BE2C (cell line): ENCODE measurements at regions not wholly inside any gene's neighbourhood (a gene's known extent, or its start where the extent isn't known, plus 50 kb on each side); places are given as distances from the start of the nearest gene placed in this dataset.

Experiments
- DNase-seq: peaks from one replicate; pipeline ENCODE4 v3.0.0-alpha.2; 2020
- H3K27me3 ChIP-seq: fragments of 250-450 bp; sonication (Bioruptor Pico); 2 replicates; pipeline ENCODE4 v1.5.1; 2020; ENCODE audit warnings: mild to moderate bottlenecking
- H3K36me3 ChIP-seq: fragments of 250-450 bp; sonication (Bioruptor Pico); 2 replicates; pipeline ENCODE4 v1.5.1; 2020; ENCODE audit warnings: mild to moderate bottlenecking
- H3K4me1 ChIP-seq: fragments of 250-450 bp; sonication (Bioruptor Pico); 2 replicates; pipeline ENCODE4 v1.5.1; 2020
- H3K4me3 ChIP-seq: 2 replicates; pipeline ENCODE4 v1.5.1; 2011; ENCODE audit warnings: low read depth, low read length
- H3K9me3 ChIP-seq: fragments of 250-450 bp; sonication (Bioruptor Pico); 2 replicates; pipeline ENCODE4 v1.5.1; 2020
- CTCF ChIP-seq: IDR thresholded peaks from 2 replicates; pipeline ENCODE4 v1.5.1; 2012; ENCODE audit warnings: mild to moderate bottlenecking, low read depth, low read length

DNA sequence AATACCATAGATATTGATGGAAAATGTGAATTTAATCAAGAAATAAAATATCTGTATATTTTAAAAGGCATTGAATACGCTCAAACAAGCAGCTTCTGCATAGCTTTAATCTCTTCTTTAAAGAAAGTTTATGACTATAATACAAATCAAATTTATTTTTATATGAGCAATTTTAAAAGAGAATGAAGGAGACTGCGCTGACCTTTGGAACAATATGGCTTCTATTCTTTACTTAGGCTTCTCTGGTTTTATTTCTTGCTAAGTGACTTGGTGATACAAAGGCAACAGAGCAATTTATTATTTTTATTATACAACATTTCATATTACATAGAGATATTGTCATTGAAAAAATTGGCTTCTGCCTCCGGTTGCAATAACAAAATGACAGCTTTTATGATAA, 776.7 kb downstream of the TBC1D32 start:
- no peaks in the 10 kb centered on the region for H3K36me3 ChIP-seq
- no peak for DNase-seq
- TF ChIP-seq CTCF = no peak
- peaks cover 5% of the 10 kb centered on the region; the same call in 1 of the 2 replicates for H3K4me1 ChIP-seq
- no peaks in the 10 kb centered on the region for H3K27me3 ChIP-seq
- H3K9me3 ChIP-seq = no peaks in the 10 kb centered on the region
- H3K4me3 ChIP-seq = no peak overlapping the region

DNA sequence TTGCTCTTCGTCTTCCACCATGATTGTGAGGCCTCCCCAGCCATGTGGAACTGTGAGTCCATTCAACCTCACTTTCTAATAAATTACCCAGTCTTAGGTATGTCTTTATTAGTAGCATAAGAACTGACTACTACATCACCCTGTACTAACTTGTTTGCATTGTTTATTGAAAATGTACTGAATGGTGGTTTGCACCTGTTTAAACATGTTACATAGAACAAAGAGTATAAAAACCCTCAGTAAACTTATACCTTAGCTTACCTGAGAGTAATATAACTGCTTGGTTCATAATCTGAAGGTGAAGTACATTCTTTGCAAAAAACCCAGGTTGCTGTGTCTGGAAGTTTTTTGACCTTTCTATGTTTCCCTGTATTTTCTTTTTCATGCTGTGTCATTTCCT, 777.8 kb downstream of the TBC1D32 start:
- no peak for DNase-seq
- Histone ChIP-seq H3K9me3 (no peaks in the 10 kb centered on the region), H3K4me1 (peaks cover 5% of the 10 kb centered on the region; the same call in 1 of the 2 replicates), H3K27me3 (no peaks in the 10 kb centered on the region), H3K4me3 (no peak overlapping the region), H3K36me3 (no peaks in the 10 kb centered on the region)
- no peak for TF ChIP-seq CTCF

DNA sequence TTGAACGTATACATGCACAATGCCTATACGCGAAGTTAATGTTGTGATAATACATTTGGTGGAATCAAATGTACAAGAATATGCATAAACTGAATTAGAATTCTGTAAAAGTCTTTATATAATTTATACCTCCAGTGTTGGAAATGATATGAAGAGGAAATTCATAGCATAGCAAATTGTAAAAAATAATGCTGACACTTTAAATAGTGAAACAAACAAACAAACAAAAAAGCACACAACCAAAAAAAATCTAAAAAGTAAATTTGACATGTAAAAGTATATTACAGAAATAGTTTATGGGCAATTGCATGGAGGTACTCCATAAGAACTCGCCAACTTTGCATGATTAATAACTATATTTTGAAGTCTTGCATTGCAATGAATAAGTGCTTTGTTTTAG, 780.9 kb downstream of the TBC1D32 start:
- H3K4me1 ChIP-seq = peaks cover 5% of the 10 kb centered on the region; the same call in 1 of the 2 replicates
- no peaks in the 10 kb centered on the region for H3K36me3 ChIP-seq
- DNase-seq = no peak
- no peaks in the 10 kb centered on the region for H3K27me3 ChIP-seq
- H3K9me3 ChIP-seq = no peaks in the 10 kb centered on the region
- no peak overlapping the region for H3K4me3 ChIP-seq
- TF ChIP-seq CTCF = no peak

GRCh38 chr6:120545353-120545752, 788.9 kb downstream of the TBC1D32 start:
- Histone ChIP-seq H3K4me1 (no peaks in the 10 kb centered on the region), H3K4me3 (no peak overlapping the region), H3K36me3 (no peaks in the 10 kb centered on the region), H3K9me3 (no peaks in the 10 kb centered on the region), H3K27me3 (no peaks in the 10 kb centered on the region)
- DNase-seq = no peak
- no peak for TF ChIP-seq CTCF

GRCh38 chr6:120534954-120535353, 799.3 kb downstream of the TBC1D32 start:
- no peak for DNase-seq
- Histone ChIP-seq H3K9me3 (no peaks in the 10 kb centered on the region), H3K4me3 (no peak overlapping the region), H3K4me1 (no peaks in the 10 kb centered on the region), H3K36me3 (no peaks in the 10 kb centered on the region), H3K27me3 (no peaks in the 10 kb centered on the region)
- no peak for TF ChIP-seq CTCF

- H3K4me1 ChIP-seq = no peaks in the 10 kb centered on the region
- no peak for TF ChIP-seq CTCF
- no peaks in the 10 kb centered on the region for H3K27me3 ChIP-seq
Measured at GRCh38 chr6:120526576-120526975, 807.7 kb downstream of the TBC1D32 start.

More at GRCh38 chr6:120526576-120526975, 807.7 kb downstream of the TBC1D32 start:
- Histone ChIP-seq H3K4me3 (no peak overlapping the region), H3K9me3 (no peaks in the 10 kb centered on the region), H3K36me3 (no peaks in the 10 kb centered on the region)
- no peak for DNase-seq
